ENCODE measurements at regions not wholly inside any gene's neighbourhood (a gene's known extent, or its start where the extent isn't known, plus 50 kb on each side); places are given as distances from the start of the nearest gene placed in this dataset.

DNA sequence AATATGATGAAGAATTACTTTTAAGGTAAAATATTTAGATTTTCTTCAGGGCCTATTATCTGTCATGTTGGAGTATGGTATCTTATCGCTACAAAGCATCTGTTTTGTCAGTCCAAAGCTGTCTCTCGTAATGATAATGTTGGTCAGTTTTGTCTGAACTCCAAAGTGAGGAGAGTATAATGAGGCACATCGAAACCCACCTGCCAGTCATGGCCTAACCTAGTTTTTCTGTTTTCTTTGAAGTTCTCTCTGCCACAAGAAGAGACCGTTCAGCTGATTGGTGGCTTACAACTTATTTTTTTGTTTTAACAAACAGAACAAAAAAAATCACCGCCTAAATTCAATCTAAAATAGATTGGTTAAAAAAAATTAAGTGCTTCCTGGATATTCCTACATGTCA is 1387.9 kb downstream of the RPIA start:
- TF ChIP-seq, protein P1, sequence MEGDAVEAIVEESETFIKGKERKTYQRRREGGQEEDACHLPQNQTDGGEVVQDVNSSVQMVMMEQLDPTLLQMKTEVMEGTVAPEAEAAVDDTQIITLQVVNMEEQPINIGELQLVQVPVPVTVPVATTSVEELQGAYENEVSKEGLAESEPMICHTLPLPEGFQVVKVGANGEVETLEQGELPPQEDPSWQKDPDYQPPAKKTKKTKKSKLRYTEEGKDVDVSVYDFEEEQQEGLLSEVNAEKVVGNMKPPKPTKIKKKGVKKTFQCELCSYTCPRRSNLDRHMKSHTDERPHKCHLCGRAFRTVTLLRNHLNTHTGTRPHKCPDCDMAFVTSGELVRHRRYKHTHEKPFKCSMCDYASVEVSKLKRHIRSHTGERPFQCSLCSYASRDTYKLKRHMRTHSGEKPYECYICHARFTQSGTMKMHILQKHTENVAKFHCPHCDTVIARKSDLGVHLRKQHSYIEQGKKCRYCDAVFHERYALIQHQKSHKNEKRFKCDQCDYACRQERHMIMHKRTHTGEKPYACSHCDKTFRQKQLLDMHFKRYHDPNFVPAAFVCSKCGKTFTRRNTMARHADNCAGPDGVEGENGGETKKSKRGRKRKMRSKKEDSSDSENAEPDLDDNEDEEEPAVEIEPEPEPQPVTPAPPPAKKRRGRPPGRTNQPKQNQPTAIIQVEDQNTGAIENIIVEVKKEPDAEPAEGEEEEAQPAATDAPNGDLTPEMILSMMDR (conservative IDR thresholded peaks at IDR 0.05; ENCODE audit: low read length): no peak
- TF ChIP-seq EZH2phosphoT487 (IDR thresholded peaks at IDR 0.05; ENCODE audit: borderline replicate concordance): no peak
